Mesenchymal stem cell (in vitro differentiated cells and primary cell): ENCODE measurements at regions not wholly inside any gene's neighbourhood (a gene's known extent, or its start where the extent isn't known, plus 50 kb on each side); places are given as distances from the start of the nearest gene placed in this dataset.

Experiments
- DNase-seq: peaks from one replicate; pipeline ENCODE4 v3.0.0-alpha.2; 2013
- H2AFZ ChIP-seq: one replicate; pipeline ENCODE4 v1.6.1; 2013; ENCODE audit warnings: low read depth, mild to moderate bottlenecking, control low read depth, inconsistent platforms, low read length, moderate library complexity
- H2AK5ac ChIP-seq: 2 replicates; pipeline ENCODE4 v1.6.1; 2013; ENCODE audit warnings: low read length, moderate library complexity, mild to moderate bottlenecking, inconsistent platforms; ENCODE audit not compliant: severe bottlenecking
- H2BK120ac ChIP-seq: one replicate; pipeline ENCODE4 v1.6.1; 2013; ENCODE audit warnings: low read depth, mild to moderate bottlenecking, inconsistent platforms, low read length, moderate library complexity
- H2BK12ac ChIP-seq, 2 experiments: one replicate each; pipeline ENCODE4 v1.6.1; 2013; ENCODE audit warnings: inconsistent platforms in 2 of 2, low read length in 2 of 2, mild to moderate bottlenecking in 2 of 2, moderate library complexity in 2 of 2, control low read depth in 1 of 2
- H2BK15ac ChIP-seq: one replicate; pipeline ENCODE4 v1.6.1; 2013; ENCODE audit warnings: mild to moderate bottlenecking, low read depth, inconsistent platforms; ENCODE audit not compliant: poor library complexity, severe bottlenecking
- H2BK5ac ChIP-seq: 2 replicates; pipeline ENCODE4 v1.6.1; 2013; ENCODE audit warnings: low read depth, mild to moderate bottlenecking, low read length, control low read depth, inconsistent platforms; ENCODE audit not compliant: poor library complexity, severe bottlenecking
- H3K14ac ChIP-seq, 2 experiments: one replicate each; pipeline ENCODE4 v1.6.1; 2013; ENCODE audit warnings: inconsistent platforms in 2 of 2, low read length in 2 of 2, control low read depth in 1 of 2, mild to moderate bottlenecking in 1 of 2, moderate library complexity in 1 of 2
- H3K18ac ChIP-seq, 2 experiments: one replicate each; pipeline ENCODE4 v1.6.1; 2013; ENCODE audit warnings: inconsistent platforms in 2 of 2, low read length in 2 of 2, control low read depth in 1 of 2, low read depth in 1 of 2, mild to moderate bottlenecking in 1 of 2
- H3K23ac ChIP-seq, 2 experiments: one replicate each; pipeline ENCODE4 v1.6.1; 2013; ENCODE audit warnings: inconsistent platforms in 2 of 2, low read length in 2 of 2, mild to moderate bottlenecking in 2 of 2, moderate library complexity in 2 of 2, control low read depth in 1 of 2
- H3K27ac ChIP-seq: 2 replicates; pipeline ENCODE4 v1.5.1; 2013; ENCODE audit warnings: mild to moderate bottlenecking, moderate library complexity, low read length, control low read depth, inconsistent platforms; ENCODE audit not compliant: poor library complexity, severe bottlenecking
- H3K27me3 ChIP-seq, 2 experiments: 2 replicates each; pipeline versions ENCODE4 v1.6.1 to v1.7.0; 2013; ENCODE audit warnings: low read length in 2 of 2, mild to moderate bottlenecking in 2 of 2, moderate library complexity in 2 of 2, control low read depth in 1 of 2, inconsistent platforms in 1 of 2; ENCODE audit not compliant: control insufficient read depth in 1 of 2, insufficient read depth in 1 of 2
- H3K36me3 ChIP-seq, 2 experiments: 2 replicates each; pipeline versions ENCODE4 v1.6.1 to v1.7.0; 2013; ENCODE audit warnings: low read length in 2 of 2, control low read depth in 1 of 2, inconsistent platforms in 1 of 2, low read depth in 1 of 2, mild to moderate bottlenecking in 1 of 2; ENCODE audit not compliant: insufficient read depth in 2 of 2, control insufficient read depth in 1 of 2
- H3K4ac ChIP-seq, 2 experiments: one replicate each; pipeline ENCODE4 v1.6.1; 2013; ENCODE audit warnings: inconsistent platforms in 2 of 2, low read length in 2 of 2, mild to moderate bottlenecking in 2 of 2, moderate library complexity in 2 of 2, control low read depth in 1 of 2, low read depth in 1 of 2
- H3K4me1 ChIP-seq: 2 replicates; pipeline ENCODE4 v1.6.1; 2013; ENCODE audit warnings: low read depth, low read length, control low read depth; ENCODE audit not compliant: control insufficient read depth, insufficient read depth
- H3K4me2 ChIP-seq: 2 replicates; pipeline ENCODE4 v1.6.1; 2013; ENCODE audit warnings: low read length, mild to moderate bottlenecking, inconsistent platforms; ENCODE audit not compliant: poor library complexity, severe bottlenecking
- H3K4me3 ChIP-seq, 2 experiments: 2 replicates each; pipeline versions ENCODE4 v1.5.1 to v1.7.0; 2013; ENCODE audit warnings: low read length in 2 of 2, mild to moderate bottlenecking in 2 of 2, control low read depth in 1 of 2, low read depth in 1 of 2; ENCODE audit not compliant: insufficient read depth in 1 of 2
- H3K79me1 ChIP-seq: replicated peaks from 2 replicates; pipeline ENCODE4 v1.6.1; 2013; ENCODE audit warnings: mild to moderate bottlenecking, control low read depth, low read length, inconsistent platforms; ENCODE audit not compliant: poor library complexity, severe bottlenecking
- H3K9ac ChIP-seq: 2 replicates; pipeline ENCODE4 v1.7.0; 2013; ENCODE audit warnings: mild to moderate bottlenecking, low read length, moderate library complexity
- H3K9me3 ChIP-seq: 2 replicates; pipeline ENCODE4 v1.7.0; 2013; ENCODE audit warnings: mild to moderate bottlenecking, low read length; ENCODE audit not compliant: control insufficient read depth
- H4K8ac ChIP-seq: one replicate; pipeline ENCODE4 v1.6.1; 2013; ENCODE audit warnings: inconsistent platforms, mild to moderate bottlenecking, low read length, moderate library complexity
- H4K91ac ChIP-seq: one replicate; pipeline ENCODE4 v1.6.1; 2013; ENCODE audit warnings: mild to moderate bottlenecking, low read length, inconsistent platforms
- WGBS: methylation state at CpG from one replicate; pipeline ENCODE4 v1.1.7; 2013; ENCODE audit warnings: mixed read lengths; 5-methylcytosine and 5-hydroxymethylcytosine counted together

DNA sequence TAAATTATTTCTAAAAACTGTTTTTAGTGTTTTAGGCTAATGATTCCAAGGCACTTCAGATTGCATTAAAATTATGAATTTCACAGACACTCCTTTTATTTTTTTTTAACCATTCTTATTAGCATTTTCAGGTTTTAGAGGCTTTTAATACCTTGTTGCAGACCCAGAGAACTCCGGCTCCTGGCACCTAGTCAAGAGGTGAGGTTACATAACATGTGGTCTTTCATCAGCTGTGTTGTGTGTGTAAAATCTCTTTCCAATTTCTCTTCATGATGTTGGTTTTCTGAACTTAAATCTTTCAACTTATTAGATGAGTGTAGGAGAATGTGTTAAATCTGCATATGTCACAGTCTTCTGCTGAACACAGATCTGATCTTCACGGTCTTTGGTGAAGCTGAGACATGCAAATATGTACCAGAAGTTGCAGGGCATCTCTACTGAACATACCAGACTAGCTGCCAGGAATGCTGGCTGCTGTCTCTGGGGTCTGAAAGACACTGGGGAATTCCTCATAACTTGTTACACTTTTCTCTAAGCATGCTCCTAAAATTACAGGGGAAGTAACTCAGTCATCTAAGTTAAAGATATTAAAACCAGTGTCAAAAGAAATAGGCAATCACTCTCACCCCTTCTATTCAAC is 1165.3 kb downstream of the EFNB2 start:
- Histone ChIP-seq H3K36me3 (no peaks in the 10 kb centered on the region), H2BK5ac (no peak overlapping the region), H3K4me1 (no peaks in the 10 kb centered on the region), H3K79me1 (no peaks in the 10 kb centered on the region), H2AK5ac (no peak overlapping the region), H2BK15ac (no peak overlapping the region), H3K27ac (no peak overlapping the region), H3K23ac (no peak overlapping the region), H3K4ac (no peak overlapping the region), H2AFZ (no peak overlapping the region), H2BK12ac (no peak overlapping the region), H3K18ac (no peak overlapping the region), H4K91ac (no peak overlapping the region), H3K9ac (no peak overlapping the region), H3K4me3 (no peak overlapping the region), H3K27me3 (no peaks in the 10 kb centered on the region), H3K9me3 (peaks cover 16% of the 10 kb centered on the region), H4K8ac (no peak overlapping the region), H3K4me2 (no peak overlapping the region), H2BK120ac (no peak overlapping the region), H3K14ac (no peak overlapping the region)
- DNase-seq, result no peak
- 88% methylated on average over 2 of the region's 2 CpGs for WGBS

GRCh38 chr13:105368781-105369180 is 1166.7 kb downstream of the EFNB2 start:
- WGBS, result 96% methylated on average over 3 of the region's 4 CpGs
- Histone ChIP-seq H3K9me3 (peaks cover 16% of the 10 kb centered on the region), H2BK15ac (no peak overlapping the region), H3K27ac (no peak overlapping the region), H3K23ac (no peak overlapping the region), H3K4ac (no peak overlapping the region), H3K4me3 (no peak overlapping the region), H3K36me3 (no peaks in the 10 kb centered on the region), H4K91ac (no peak overlapping the region), H3K18ac (no peak overlapping the region), H3K14ac (no peak overlapping the region), H2AK5ac (no peak overlapping the region), H3K4me2 (no peak overlapping the region), H3K79me1 (no peaks in the 10 kb centered on the region), H2AFZ (no peak overlapping the region), H3K4me1 (no peaks in the 10 kb centered on the region), H3K9ac (no peak overlapping the region), H2BK120ac (no peak overlapping the region), H3K27me3 (no peaks in the 10 kb centered on the region), H4K8ac (no peak overlapping the region), H2BK5ac (no peak overlapping the region), H2BK12ac (no peak overlapping the region)
- no peak for DNase-seq

- Histone ChIP-seq H3K27ac (no peak overlapping the region), H2AK5ac (no peak overlapping the region), H3K27me3 (no peaks in the 10 kb centered on the region), H4K8ac (no peak overlapping the region), H3K4me3 (no peak overlapping the region), H2BK15ac (no peak overlapping the region), H3K36me3 (no peaks in the 10 kb centered on the region), H3K9me3 (peaks cover 6% of the 10 kb centered on the region), H3K4me1 (no peaks in the 10 kb centered on the region), H3K9ac (no peak overlapping the region), H3K4ac (no peak overlapping the region), H4K91ac (no peak overlapping the region), H2BK12ac (no peak overlapping the region), H3K18ac (no peak overlapping the region), H2BK5ac (no peak overlapping the region), H3K23ac (no peak overlapping the region), H2BK120ac (no peak overlapping the region), H3K79me1 (no peaks in the 10 kb centered on the region), H3K14ac (no peak overlapping the region), H2AFZ (no peak overlapping the region), H3K4me2 (no peak overlapping the region)
- WGBS, result 58% methylated on average over 1 of the region's 1 CpG
- DNase-seq, result no peak
Observed at GRCh38 chr13:105365831-105366230, 1169.6 kb downstream of the EFNB2 start.

DNA sequence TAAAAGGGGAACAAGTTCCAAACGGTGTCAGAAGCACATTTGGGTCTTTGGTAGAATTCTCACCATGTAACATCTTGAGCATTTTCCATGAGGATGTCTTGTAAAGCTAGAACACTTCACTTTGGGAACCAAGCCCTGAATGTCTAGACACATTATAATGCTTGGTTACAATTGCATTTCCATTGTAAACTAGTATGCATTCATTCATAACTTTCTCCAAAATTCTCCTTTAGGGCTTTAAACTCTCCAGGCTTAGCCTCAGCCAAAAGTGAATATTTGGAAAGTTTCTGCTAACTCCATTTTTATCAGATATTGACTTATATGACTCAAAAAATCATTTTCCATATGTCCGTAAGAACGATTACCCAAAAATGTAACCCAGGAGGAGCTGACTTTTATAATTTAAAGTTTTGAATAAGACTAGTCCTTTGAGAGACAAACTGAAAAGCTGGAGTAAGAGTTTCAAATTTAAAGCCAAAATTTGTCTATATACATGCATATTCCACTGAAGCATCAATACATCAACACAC is 1170.4 kb downstream of the EFNB2 start:
- Histone ChIP-seq H3K14ac (no peak overlapping the region), H2AFZ (no peak overlapping the region), H3K79me1 (no peaks in the 10 kb centered on the region), H2AK5ac (no peak overlapping the region), H3K23ac (no peak overlapping the region), H3K18ac (no peak overlapping the region), H3K4ac (no peak overlapping the region), H3K9ac (no peak overlapping the region), H3K36me3 (no peaks in the 10 kb centered on the region), H3K4me1 (no peaks in the 10 kb centered on the region), H4K91ac (no peak overlapping the region), H3K4me3 (no peak overlapping the region), H4K8ac (no peak overlapping the region), H2BK15ac (no peak overlapping the region), H3K9me3 (peaks cover 6% of the 10 kb centered on the region), H3K27ac (no peak overlapping the region), H2BK120ac (no peak overlapping the region), H3K27me3 (no peaks in the 10 kb centered on the region), H2BK5ac (no peak overlapping the region), H2BK12ac (no peak overlapping the region), H3K4me2 (no peak overlapping the region)
- 100% methylated on average over 1 of the region's 3 CpGs for WGBS
- no peak for DNase-seq
